T-cell (primary cell): ENCODE measurements at regions not wholly inside any gene's neighbourhood (a gene's known extent, or its start where the extent isn't known, plus 50 kb on each side); places are given as distances from the start of the nearest gene placed in this dataset.

Experiments used
- ATAC-seq, 4 experiments: fragments of 200-7000 bp in 3 of 4; fragments of 150-1000 bp in 1 of 4; cut with Tn5 transposase; replicated peaks in 1 of 4; 1 replicate in 3 of 4; 2 replicates in 1 of 4; pipeline ENCODE4 v1.10.0; 2021; ENCODE audit warnings: moderate library complexity in 3 of 4, mild to moderate bottlenecking in 2 of 4, moderate number of reproducible peaks in 1 of 4
- CTCF ChIA-PET, 2 donors: fragments of 300-600 bp; sonication (Branson Sonifier 250); formaldehyde crosslinking; loops; one replicate each; lab custom pipeline; 2022; ENCODE audit warnings: antibody characterized with exemption in 2 of 2; lab: Charles Lee
- POLR2A ChIA-PET, 2 donors: fragments of 300-600 bp; sonication (Branson Sonifier 250); formaldehyde crosslinking; loops; one replicate each; lab custom pipeline; 2022; ENCODE audit warnings: antibody characterized with exemption in 2 of 2; lab: Charles Lee
- DNase-seq, 35 experiments: peaks; one replicate each; pipeline versions ENCODE4 v3.0.0 to v3.0.0-alpha.2; 2013 to 2023
- H3K27ac ChIP-seq: one replicate; pipeline ENCODE4 v1.5.1; 2013; ENCODE audit warnings: low read length
- H3K27me3 ChIP-seq, 2 experiments: replicated peaks in 1 of 2; 1 replicate in 1 of 2; 2 replicates in 1 of 2; pipeline versions ENCODE4 v1.6.1 to v1.7.0; 2013; ENCODE audit warnings: low read length in 1 of 2, mixed read lengths in 1 of 2; ENCODE audit not compliant: control insufficient read depth in 2 of 2, insufficient read depth in 2 of 2; ENCODE audit errors: extremely low read depth in 1 of 2
- H3K36me3 ChIP-seq, 2 donors: 1 replicate in 1 of 2; 2 replicates in 1 of 2; pipeline versions ENCODE4 v1.6.1 to v1.7.0; 2013; ENCODE audit warnings: low read length in 1 of 2; ENCODE audit not compliant: control insufficient read depth in 2 of 2, insufficient read depth in 1 of 2; ENCODE audit errors: extremely low read depth in 1 of 2
- H3K4me1 ChIP-seq, 2 experiments: 1 replicate in 1 of 2; 2 replicates in 1 of 2; pipeline versions ENCODE4 v1.6.1 to v1.7.0; 2013; ENCODE audit warnings: low read length in 2 of 2, mixed read lengths in 1 of 2; ENCODE audit not compliant: insufficient read depth in 2 of 2, control insufficient read depth in 1 of 2; ENCODE audit errors: extremely low read depth in 1 of 2
- H3K4me3 ChIP-seq, 2 donors: 1 replicate in 1 of 2; 2 replicates in 1 of 2; pipeline versions ENCODE4 v1.5.1 to v1.7.0; 2013; ENCODE audit warnings: mild to moderate bottlenecking in 2 of 2, low read length in 1 of 2, moderate library complexity in 1 of 2; ENCODE audit not compliant: control insufficient read depth in 1 of 2; ENCODE audit errors: extremely low read depth in 1 of 2
- H3K9me3 ChIP-seq: 2 replicates; pipeline ENCODE4 v1.7.0; 2013
- H3K27ac Mint-ChIP-seq, 2 donors: one replicate each; pipeline ENCODE4 v1.8.0; 2020 to 2021; ENCODE audit warnings: mild to moderate bottlenecking in 2 of 2, mixed read lengths in 2 of 2
- H3K27me3 Mint-ChIP-seq, 2 donors: one replicate each; pipeline ENCODE4 v1.8.0; 2021 to 2022; ENCODE audit warnings: mixed read lengths in 2 of 2
- H3K36me3 Mint-ChIP-seq: one replicate; pipeline ENCODE4 v1.8.0; 2021; ENCODE audit warnings: mixed read lengths
- H3K4me1 Mint-ChIP-seq, 3 donors: one replicate each; pipeline ENCODE4 v1.8.0; 2020 to 2022; ENCODE audit warnings: mixed read lengths in 3 of 3, mild to moderate bottlenecking in 1 of 3
- H3K4me3 Mint-ChIP-seq, 3 donors: one replicate each; pipeline ENCODE4 v1.8.0; 2020 to 2022; ENCODE audit warnings: mild to moderate bottlenecking in 3 of 3, mixed read lengths in 3 of 3, moderate library complexity in 3 of 3
- H3K9me3 Mint-ChIP-seq, 3 donors: one replicate each; pipeline ENCODE4 v1.8.0; 2020 to 2022; ENCODE audit warnings: mixed read lengths in 3 of 3
- WGBS: methylation state at CpG from one replicate; pipeline ENCODE4 v1.1.5; 2013; ENCODE audit warnings: missing lambda C conversion rate; ENCODE audit not compliant: insufficient coverage; 5-methylcytosine and 5-hydroxymethylcytosine counted together

GRCh38 chr2:41337956-41338355 lies 709.9 kb upstream of the PKDCC start:
- ChIA-PET CTCF (no interaction called here), POLR2A (no interaction called here)
- Mint-ChIP-seq H3K4me1 (no peaks in the 10 kb centered on the region), H3K27me3 (peaks cover 0 to 5% of the 10 kb centered on the region in 2 donors), H3K36me3 (no peaks in the 10 kb centered on the region), H3K27ac (no peak overlapping the region), H3K9me3 (peaks cover 0 to 4% (median 0%) of the 10 kb centered on the region in 3 donors), H3K4me3 (no peak overlapping the region)
- DNase-seq (no peak), ATAC-seq (no peak)
- WGBS: no CpG with 5 or more reads among the region's 4 CpGs
- no peak overlapping the region for H3K27ac ChIP-seq
- no peaks in the 10 kb centered on the region for H3K9me3 ChIP-seq
- no peaks in the 10 kb centered on the region for H3K4me1 ChIP-seq
- H3K27me3 ChIP-seq: no peaks in the 10 kb centered on the region
- no peaks in the 10 kb centered on the region for H3K36me3 ChIP-seq
- H3K4me3 ChIP-seq: no peak overlapping the region

GRCh38 chr2:41344529-41344928 lies 703.3 kb upstream of the PKDCC start:
- Histone ChIP-seq H3K4me3 (no peak overlapping the region), H3K27ac (no peak overlapping the region), H3K9me3 (no peaks in the 10 kb centered on the region), H3K4me1 (no peaks in the 10 kb centered on the region), H3K27me3 (no peaks in the 10 kb centered on the region), H3K36me3 (no peaks in the 10 kb centered on the region)
- CTCF ChIA-PET: interaction anchor here in 1 of 2 donors (0.6 kb wide), 1 partner anchor 34 kb away, joined by 5 read pairs; no protein-coding TSS in a partner anchor
- Mint-ChIP-seq H3K27me3 (no peaks in the 10 kb centered on the region), H3K4me1 (no peaks in the 10 kb centered on the region), H3K36me3 (no peaks in the 10 kb centered on the region), H3K27ac (no peak overlapping the region), H3K4me3 (no peak overlapping the region), H3K9me3 (peaks cover 0 to 4% (median 3%) of the 10 kb centered on the region in 3 donors)
- DNase-seq (no peak), ATAC-seq (no peak)
- POLR2A ChIA-PET: no interaction called here

GRCh38 chr2:41353060-41353459 lies 694.8 kb upstream of the PKDCC start:
- Mint-ChIP-seq H3K4me1 (no peaks in the 10 kb centered on the region), H3K9me3 (peaks cover 0 to 3% (median 0%) of the 10 kb centered on the region in 3 donors), H3K4me3 (no peak overlapping the region), H3K36me3 (no peaks in the 10 kb centered on the region), H3K27ac (no peak overlapping the region), H3K27me3 (no peaks in the 10 kb centered on the region)
- WGBS: no CpG with 5 or more reads among the region's 3 CpGs
- no peak overlapping the region for H3K27ac ChIP-seq
- H3K4me3 ChIP-seq: no peak overlapping the region
- ATAC-seq (no peak), DNase-seq (no peak)
- no peaks in the 10 kb centered on the region for H3K27me3 ChIP-seq
- CTCF ChIA-PET: no interaction called here
- H3K4me1 ChIP-seq: no peaks in the 10 kb centered on the region
- no peaks in the 10 kb centered on the region for H3K36me3 ChIP-seq
- H3K9me3 ChIP-seq: no peaks in the 10 kb centered on the region
- POLR2A ChIA-PET: no interaction called here

GRCh38 chr2:41355794-41356193 lies 692.0 kb upstream of the PKDCC start:
- Mint-ChIP-seq H3K4me1 (no peaks in the 10 kb centered on the region), H3K9me3 (peaks cover 2 to 6% (median 3%) of the 10 kb centered on the region in 3 donors), H3K36me3 (no peaks in the 10 kb centered on the region), H3K27ac (no peak overlapping the region), H3K4me3 (no peak overlapping the region), H3K27me3 (no peaks in the 10 kb centered on the region)
- ATAC-seq (no peak), DNase-seq (no peak)
- no peak overlapping the region for H3K27ac ChIP-seq
- no peaks in the 10 kb centered on the region for H3K27me3 ChIP-seq
- ChIA-PET POLR2A (no interaction called here), CTCF (no interaction called here)
- no peaks in the 10 kb centered on the region for H3K9me3 ChIP-seq
- no peaks in the 10 kb centered on the region for H3K36me3 ChIP-seq
- H3K4me3 ChIP-seq: no peak overlapping the region
- WGBS: no CpG with 5 or more reads among the region's 2 CpGs
- H3K4me1 ChIP-seq: no peaks in the 10 kb centered on the region

GRCh38 chr2:41364842-41365241 lies 683.0 kb upstream of the PKDCC start:
- H3K27me3 ChIP-seq: no peaks in the 10 kb centered on the region
- no peaks in the 10 kb centered on the region for H3K36me3 ChIP-seq
- DNase-seq (no peak), ATAC-seq (no peak)
- no peaks in the 10 kb centered on the region for H3K9me3 ChIP-seq
- H3K4me3 Mint-ChIP-seq: no peak overlapping the region
- no peaks in the 10 kb centered on the region for H3K4me1 Mint-ChIP-seq
- POLR2A ChIA-PET: no interaction called here
- CTCF ChIA-PET: no interaction called here
- H3K4me3 ChIP-seq: no peak overlapping the region
- H3K27ac Mint-ChIP-seq: no peak overlapping the region
- H3K4me1 ChIP-seq: no peaks in the 10 kb centered on the region
- peaks cover 0 to 4% of the 10 kb centered on the region in 2 donors for H3K27me3 Mint-ChIP-seq
- no CpG with 5 or more reads among the region's 2 CpGs for WGBS
- H3K9me3 Mint-ChIP-seq: peaks cover 12 to 16% (median 15%) of the 10 kb centered on the region in 3 donors
- H3K36me3 Mint-ChIP-seq: no peaks in the 10 kb centered on the region
- no peak overlapping the region for H3K27ac ChIP-seq

GRCh38 chr2:41375901-41376300 lies 671.9 kb upstream of the PKDCC start:
- H3K36me3 ChIP-seq: no peaks in the 10 kb centered on the region
- ChIA-PET CTCF (no interaction called here), POLR2A (no interaction called here)
- Mint-ChIP-seq H3K27me3 (no peaks in the 10 kb centered on the region), H3K27ac (no peak overlapping the region), H3K4me3 (no peak overlapping the region), H3K9me3 (peaks cover 3 to 4% (median 3%) of the 10 kb centered on the region in 3 donors), H3K36me3 (no peaks in the 10 kb centered on the region), H3K4me1 (no peaks in the 10 kb centered on the region)
- no peak overlapping the region for H3K27ac ChIP-seq
- DNase-seq (no peak), ATAC-seq (no peak)
- H3K9me3 ChIP-seq: no peaks in the 10 kb centered on the region
- H3K4me1 ChIP-seq: no peaks in the 10 kb centered on the region
- no peaks in the 10 kb centered on the region for H3K27me3 ChIP-seq
- no peak overlapping the region for H3K4me3 ChIP-seq

- DNase-seq: no peak
- no peaks in the 10 kb centered on the region for H3K9me3 ChIP-seq
Observed at GRCh38 chr2:41377837-41378236, 670.0 kb upstream of the PKDCC start.

More at GRCh38 chr2:41377837-41378236, 670.0 kb upstream of the PKDCC start:
- H3K4me3 ChIP-seq: no peak overlapping the region
- no peaks in the 10 kb centered on the region for H3K27me3 ChIP-seq
- ATAC-seq: no peak
- ChIA-PET CTCF (no interaction called here), POLR2A (no interaction called here)
- Mint-ChIP-seq H3K27me3 (no peaks in the 10 kb centered on the region), H3K4me3 (no peak overlapping the region), H3K27ac (no peak overlapping the region), H3K36me3 (no peaks in the 10 kb centered on the region), H3K4me1 (no peaks in the 10 kb centered on the region), H3K9me3 (peaks cover 0 to 4% (median 3%) of the 10 kb centered on the region in 3 donors)
- 89% methylated on average over 4 of the region's 4 CpGs for WGBS
- no peak overlapping the region for H3K27ac ChIP-seq
- H3K36me3 ChIP-seq: no peaks in the 10 kb centered on the region
- no peaks in the 10 kb centered on the region for H3K4me1 ChIP-seq
